Stimulated activated CD8-positive, alpha-beta memory T cell treated with anti-CD3 and anti-CD28 coated beads, Interleukin-7, amount 100 ng/mL, for 24 hours (primary cell): ENCODE measurements at regions not wholly inside any gene's neighbourhood (a gene's known extent, or its start where the extent isn't known, plus 50 kb on each side); places are given as distances from the start of the nearest gene placed in this dataset.

Experiments used
- DNase-seq: peaks from one replicate; pipeline ENCODE4 v3.0.0-alpha.2; 2020; ENCODE audit warnings: low read depth

- no peak for DNase-seq
Observed at GRCh38 chr19:29372461-29372860, 153.3 kb upstream of the VSTM2B start.

GRCh38 chr19:29372921-29373797, 152.6 kb upstream of the VSTM2B start:
- no peak for DNase-seq

GRCh38 chr19:29375429-29376119, 150.2 kb upstream of the VSTM2B start:
- no peak for DNase-seq

GRCh38 chr19:29376855-29377354, 148.9 kb upstream of the VSTM2B start:
- no peak for DNase-seq

- no peak for DNase-seq
Observed at GRCh38 chr19:29378126-29378525, 147.7 kb upstream of the VSTM2B start.

- DNase-seq: no peak
Observed at GRCh38 chr19:29378543-29379080, 147.2 kb upstream of the VSTM2B start.

GRCh38 chr19:29379257-29380021, 146.4 kb upstream of the VSTM2B start:
- DNase-seq: no peak

GRCh38 chr19:29380581-29380980, 145.2 kb upstream of the VSTM2B start:
- DNase-seq: no peak

GRCh38 chr19:29381353-29382203, 144.2 kb upstream of the VSTM2B start:
- no peak for DNase-seq

GRCh38 chr19:29383696-29384095, 142.1 kb upstream of the VSTM2B start:
- no peak for DNase-seq

GRCh38 chr19:29384656-29385055, 141.1 kb upstream of the VSTM2B start:
- DNase-seq: no peak

GRCh38 chr19:29385191-29385795, 140.5 kb upstream of the VSTM2B start:
- no peak for DNase-seq

GRCh38 chr19:29386970-29387369, 138.8 kb upstream of the VSTM2B start:
- no peak for DNase-seq

GRCh38 chr19:29387586-29387985, 138.2 kb upstream of the VSTM2B start:
- no peak for DNase-seq

GRCh38 chr19:29389495-29389894, 136.3 kb upstream of the VSTM2B start:
- no peak for DNase-seq

- no peak for DNase-seq
Observed at GRCh38 chr19:29390742-29391141, 135.1 kb upstream of the VSTM2B start.

GRCh38 chr19:29393915-29394460, 131.8 kb upstream of the VSTM2B start:
- DNase-seq: no peak

GRCh38 chr19:29395111-29395733, 130.6 kb upstream of the VSTM2B start:
- no peak for DNase-seq

GRCh38 chr19:29395734-29396414, 129.9 kb upstream of the VSTM2B start:
- DNase-seq: no peak
